GM12874 (cell line): ENCODE measurements at regions not wholly inside any gene's neighbourhood (a gene's known extent, or its start where the extent isn't known, plus 50 kb on each side); places are given as distances from the start of the nearest gene placed in this dataset.

ENCODE experiments used
- TF ChIP-seq, protein P1 (sequence below): IDR thresholded peaks from 2 replicates; pipeline ENCODE4 v1.5.1; 2011; ENCODE audit warnings: low read depth, mild to moderate bottlenecking, control low read depth, low read length, moderate library complexity; ENCODE audit not compliant: insufficient read depth

DNA sequence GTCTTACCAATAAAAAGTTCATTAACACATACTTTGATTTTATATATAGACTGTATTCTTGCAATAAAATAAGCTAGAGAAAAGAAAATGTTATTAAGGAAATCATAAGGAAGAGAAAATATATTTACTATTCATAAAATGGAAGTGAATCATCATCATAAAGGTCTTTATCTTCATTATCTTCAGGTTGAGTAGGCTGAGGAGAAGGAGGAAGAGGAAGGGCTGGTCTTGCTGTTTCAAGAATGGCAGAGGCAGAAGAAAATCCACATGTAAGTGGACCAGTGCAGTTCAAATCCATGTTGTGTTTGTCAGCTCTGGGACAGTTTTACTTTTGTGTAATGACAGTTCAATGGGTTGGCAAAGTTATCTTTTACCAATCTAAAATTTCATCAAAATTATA is 609.1 kb upstream of the ANKRD30A start:
- TF ChIP-seq, protein P1, sequence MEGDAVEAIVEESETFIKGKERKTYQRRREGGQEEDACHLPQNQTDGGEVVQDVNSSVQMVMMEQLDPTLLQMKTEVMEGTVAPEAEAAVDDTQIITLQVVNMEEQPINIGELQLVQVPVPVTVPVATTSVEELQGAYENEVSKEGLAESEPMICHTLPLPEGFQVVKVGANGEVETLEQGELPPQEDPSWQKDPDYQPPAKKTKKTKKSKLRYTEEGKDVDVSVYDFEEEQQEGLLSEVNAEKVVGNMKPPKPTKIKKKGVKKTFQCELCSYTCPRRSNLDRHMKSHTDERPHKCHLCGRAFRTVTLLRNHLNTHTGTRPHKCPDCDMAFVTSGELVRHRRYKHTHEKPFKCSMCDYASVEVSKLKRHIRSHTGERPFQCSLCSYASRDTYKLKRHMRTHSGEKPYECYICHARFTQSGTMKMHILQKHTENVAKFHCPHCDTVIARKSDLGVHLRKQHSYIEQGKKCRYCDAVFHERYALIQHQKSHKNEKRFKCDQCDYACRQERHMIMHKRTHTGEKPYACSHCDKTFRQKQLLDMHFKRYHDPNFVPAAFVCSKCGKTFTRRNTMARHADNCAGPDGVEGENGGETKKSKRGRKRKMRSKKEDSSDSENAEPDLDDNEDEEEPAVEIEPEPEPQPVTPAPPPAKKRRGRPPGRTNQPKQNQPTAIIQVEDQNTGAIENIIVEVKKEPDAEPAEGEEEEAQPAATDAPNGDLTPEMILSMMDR = no peak

DNA sequence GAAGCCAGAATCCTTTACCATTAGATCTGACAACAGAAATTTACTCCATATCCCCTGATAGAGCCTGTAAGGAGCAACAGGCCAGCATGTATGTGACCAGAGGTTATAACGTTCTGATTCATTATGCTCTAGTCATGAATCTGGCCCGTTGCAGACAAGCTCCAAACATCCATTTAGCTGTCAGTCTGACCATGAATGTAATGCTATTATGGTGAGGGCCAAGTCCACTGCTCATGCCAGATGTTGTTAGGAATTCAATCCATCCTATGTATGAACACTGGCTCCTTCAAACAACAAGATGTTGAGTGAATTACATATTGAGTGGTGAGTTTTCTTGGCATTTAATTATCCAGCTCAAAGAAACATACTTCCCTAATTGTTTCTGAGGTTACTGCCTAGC is 610.1 kb upstream of the ANKRD30A start:
- TF ChIP-seq, protein P1 = no peak

DNA sequence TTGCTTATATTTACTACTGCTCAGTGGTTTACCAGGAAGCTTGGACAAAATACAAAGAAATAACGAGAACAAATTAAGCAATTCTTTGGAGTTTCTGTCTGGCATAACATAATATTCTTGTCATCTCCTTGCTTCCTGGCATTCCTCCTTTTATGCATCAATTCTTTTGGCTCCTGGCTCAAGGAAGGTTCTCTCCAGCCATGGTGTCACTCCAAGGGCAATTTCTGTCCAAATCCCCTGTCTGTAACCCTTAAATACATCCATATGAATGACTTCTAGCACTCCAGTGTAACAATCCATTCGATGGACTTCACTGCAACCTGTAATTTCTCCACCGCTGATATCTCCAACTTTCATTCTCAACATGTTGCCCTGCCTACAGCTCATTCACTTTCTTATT is 617.7 kb upstream of the ANKRD30A start:
- TF ChIP-seq, protein P1 = no peak

DNA sequence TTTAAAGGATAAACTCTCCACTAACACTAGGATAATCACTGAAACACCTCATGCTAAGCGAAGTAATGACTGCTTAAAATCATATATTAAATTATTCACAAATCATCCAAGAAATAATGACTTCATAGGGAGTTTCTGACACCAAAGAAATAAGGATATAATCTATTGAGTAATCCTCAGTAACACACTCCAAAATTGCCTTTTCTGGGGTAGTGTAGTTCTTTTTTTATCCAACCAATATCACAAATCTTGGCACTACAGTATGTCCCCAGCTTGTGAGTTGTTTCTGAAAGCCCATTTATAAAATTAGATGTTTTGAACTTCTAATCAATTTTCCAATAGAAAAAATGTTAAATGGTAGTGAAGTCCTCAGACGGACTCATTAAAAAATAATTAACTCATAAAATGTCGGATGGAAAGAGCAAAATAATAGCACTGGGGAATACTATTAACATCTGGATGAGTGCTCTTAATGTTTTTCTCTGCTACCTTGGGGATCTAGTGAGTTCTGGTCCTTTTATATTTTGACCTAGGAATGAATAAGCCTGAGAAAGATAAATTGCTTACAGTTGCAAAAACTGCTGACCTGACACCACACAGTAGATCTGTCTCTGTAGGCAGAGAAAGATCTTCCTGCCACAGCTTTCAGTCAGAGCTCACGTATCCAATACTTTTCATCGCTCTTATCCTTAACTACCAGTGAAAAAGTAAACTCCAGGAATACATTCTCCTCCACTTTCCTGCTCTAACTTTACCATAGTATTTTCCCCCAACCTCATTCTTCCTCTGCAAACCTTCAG is 618.5 kb upstream of the ANKRD30A start:
- TF ChIP-seq, protein P1 = no peak

DNA sequence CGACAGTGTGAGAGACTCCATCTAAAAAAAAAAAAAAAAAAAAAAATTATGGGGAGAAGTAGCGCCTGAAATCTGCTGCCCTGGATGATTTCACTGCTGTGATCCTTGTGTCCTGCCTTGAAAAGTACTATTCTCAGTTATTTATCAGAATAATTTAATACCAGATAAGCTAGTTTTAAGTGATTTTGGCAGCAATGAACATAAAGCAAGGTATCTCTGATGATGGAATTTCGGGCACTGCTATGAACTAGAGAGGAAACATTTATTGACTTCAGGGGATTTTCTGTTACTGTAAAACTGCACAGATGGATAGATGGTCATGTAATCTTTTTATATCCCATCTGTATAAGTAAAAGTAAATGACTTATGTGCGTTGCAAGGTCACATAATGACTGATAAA is 619.1 kb upstream of the ANKRD30A start:
- TF ChIP-seq, protein P1 = no peak

DNA sequence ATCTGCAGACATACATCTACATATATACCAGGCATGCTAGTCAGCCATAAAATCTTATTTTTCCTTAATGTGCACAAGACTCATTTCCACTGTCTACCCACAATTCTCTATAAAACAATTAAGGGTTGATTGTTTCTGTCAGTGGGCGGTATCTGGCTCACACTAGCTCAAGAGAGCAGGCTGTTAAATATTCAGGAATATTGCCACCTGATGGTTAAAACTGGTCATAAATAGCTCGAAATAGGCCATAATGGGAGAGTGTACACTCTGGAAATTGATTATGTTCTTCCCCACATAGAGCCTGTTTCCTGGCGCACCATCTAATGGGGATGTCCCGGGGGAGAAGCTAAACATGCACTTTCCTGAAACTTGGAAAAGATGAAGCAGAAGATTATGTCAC is 620.6 kb upstream of the ANKRD30A start:
- TF ChIP-seq, protein P1 = no peak

DNA sequence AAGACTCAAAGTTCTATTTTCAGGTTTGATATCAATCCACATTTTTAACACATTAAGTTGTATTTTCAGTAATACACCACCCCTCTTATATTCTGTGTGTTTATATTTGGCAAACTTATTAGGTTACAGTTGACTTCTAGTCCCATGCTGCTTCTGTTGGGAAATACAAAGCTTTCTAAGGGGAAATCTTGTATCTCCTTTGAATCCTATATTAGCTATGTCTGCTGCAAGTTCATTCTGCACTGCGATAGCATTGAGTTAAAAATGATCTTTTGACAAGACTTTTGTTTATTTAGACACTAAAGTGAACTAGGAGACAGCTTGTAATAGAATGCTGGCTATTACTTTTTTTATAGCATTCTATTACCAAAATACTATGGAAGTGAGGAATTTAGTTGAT is 625.1 kb upstream of the ANKRD30A start:
- TF ChIP-seq, protein P1 = no peak
